Suprapubic skin (tissue), 3 donors: ENCODE measurements at regions not wholly inside any gene's neighbourhood (a gene's known extent, or its start where the extent isn't known, plus 50 kb on each side); places are given as distances from the start of the nearest gene placed in this dataset.

Experiments
- POLR2A ChIP-seq, 2 donors: fragments of 450-650 bp; IDR thresholded peaks; one replicate each; pipeline ENCODE4 v1.6.1; 2017; ENCODE audit warnings: antibody characterized with exemption in 2 of 2, mild to moderate bottlenecking in 2 of 2, moderate library complexity in 2 of 2
- TF ChIP-seq, protein P1 (sequence below), 2 donors: fragments of 200-600 bp in 1 of 2; fragments of 450-650 bp in 1 of 2; sonication (generic) in 1 of 2; IDR thresholded peaks; one replicate each; pipeline ENCODE4 v1.5.1; 2016 to 2019; ENCODE audit warnings: antibody characterized with exemption in 2 of 2, mild to moderate bottlenecking in 1 of 2, moderate library complexity in 1 of 2

DNA sequence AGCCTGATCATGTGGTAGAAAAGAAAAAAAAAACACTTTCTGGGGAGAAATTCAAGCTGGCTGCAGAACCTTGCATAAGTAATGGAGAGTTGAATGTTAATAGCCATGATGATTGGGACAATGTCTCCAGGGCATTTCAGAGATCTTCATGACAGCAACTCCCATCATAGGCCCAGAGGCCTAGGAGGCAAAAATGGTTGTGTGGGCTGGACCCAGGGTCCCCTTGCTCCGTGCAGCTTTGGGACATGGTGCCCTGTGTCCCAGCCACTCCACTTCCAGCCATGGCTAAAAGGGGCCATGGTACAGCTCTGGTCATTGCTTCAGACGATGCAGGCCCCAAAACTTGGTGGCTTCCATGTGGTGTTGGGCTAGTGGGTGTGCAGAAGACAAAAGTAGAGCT is 1170.9 kb downstream of the C4orf33 start:
- TF ChIP-seq POLR2A (IDR thresholded peaks at IDR 0.05), result no peak
- TF ChIP-seq, protein P1, sequence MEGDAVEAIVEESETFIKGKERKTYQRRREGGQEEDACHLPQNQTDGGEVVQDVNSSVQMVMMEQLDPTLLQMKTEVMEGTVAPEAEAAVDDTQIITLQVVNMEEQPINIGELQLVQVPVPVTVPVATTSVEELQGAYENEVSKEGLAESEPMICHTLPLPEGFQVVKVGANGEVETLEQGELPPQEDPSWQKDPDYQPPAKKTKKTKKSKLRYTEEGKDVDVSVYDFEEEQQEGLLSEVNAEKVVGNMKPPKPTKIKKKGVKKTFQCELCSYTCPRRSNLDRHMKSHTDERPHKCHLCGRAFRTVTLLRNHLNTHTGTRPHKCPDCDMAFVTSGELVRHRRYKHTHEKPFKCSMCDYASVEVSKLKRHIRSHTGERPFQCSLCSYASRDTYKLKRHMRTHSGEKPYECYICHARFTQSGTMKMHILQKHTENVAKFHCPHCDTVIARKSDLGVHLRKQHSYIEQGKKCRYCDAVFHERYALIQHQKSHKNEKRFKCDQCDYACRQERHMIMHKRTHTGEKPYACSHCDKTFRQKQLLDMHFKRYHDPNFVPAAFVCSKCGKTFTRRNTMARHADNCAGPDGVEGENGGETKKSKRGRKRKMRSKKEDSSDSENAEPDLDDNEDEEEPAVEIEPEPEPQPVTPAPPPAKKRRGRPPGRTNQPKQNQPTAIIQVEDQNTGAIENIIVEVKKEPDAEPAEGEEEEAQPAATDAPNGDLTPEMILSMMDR (IDR thresholded peaks at IDR 0.05), result no peak
